Testis (tissue), 2 donors: ENCODE measurements at regions not wholly inside any gene's neighbourhood (a gene's known extent, or its start where the extent isn't known, plus 50 kb on each side); places are given as distances from the start of the nearest gene placed in this dataset.

Source experiments
- DNase-seq: peaks from one replicate; pipeline ENCODE4 v3.0.0-alpha.2; 2019
- H3K27ac ChIP-seq, 2 donors: fragments of 200-600 bp; sonication (generic); one replicate each; pipeline ENCODE4 v1.5.1; 2019
- H3K27me3 ChIP-seq: fragments of 200-600 bp; sonication (generic); one replicate; pipeline ENCODE4 v1.5.1; 2019
- H3K36me3 ChIP-seq: fragments of 200-600 bp; sonication (generic); one replicate; pipeline ENCODE4 v1.5.1; 2017; ENCODE audit warnings: low read depth; ENCODE audit errors: missing control alignments
- H3K4me1 ChIP-seq: fragments of 200-600 bp; sonication (generic); one replicate; pipeline ENCODE4 v1.5.1; 2019
- H3K4me3 ChIP-seq, 2 donors: fragments of 200-600 bp; sonication (generic); one replicate each; pipeline ENCODE4 v1.5.1; 2017 to 2019
- H3K9me3 ChIP-seq: fragments of 200-600 bp; sonication (generic); one replicate; pipeline ENCODE4 v1.5.1; 2017
- CTCF ChIP-seq, 3 experiments: fragments of 450-650 bp in 2 of 3; fragments of 200-600 bp in 1 of 3; sonication (generic) in 1 of 3; IDR thresholded peaks; one replicate each; pipeline ENCODE4 v1.5.1; 2016 to 2019; ENCODE audit warnings: antibody characterized with exemption in 3 of 3, mild to moderate bottlenecking in 2 of 3, moderate library complexity in 1 of 3
- POLR2A ChIP-seq: fragments of 450-650 bp; IDR thresholded peaks from one replicate; pipeline ENCODE4 v1.6.1; 2017; ENCODE audit warnings: antibody characterized with exemption, mild to moderate bottlenecking, moderate library complexity
- WGBS, 2 donors: methylation state at CpG; one replicate each; pipeline ENCODE4 v1.1.5; 2018; 5-methylcytosine and 5-hydroxymethylcytosine counted together
- intact Hi-C: fragments of 100-400 bp; cut with DNase I; formaldehyde crosslinking; loops from one replicate; pipeline ENCODE4 v1.15.1; 2023; ENCODE audit warnings: low total_unique reads

- no peak for TF ChIP-seq POLR2A
- no peak for TF ChIP-seq CTCF (IDR thresholded peaks at IDR 0.05)
- Histone ChIP-seq H3K27ac (no peak overlapping the region), H3K27me3 (no peaks in the 10 kb centered on the region), H3K36me3 (no peaks in the 10 kb centered on the region), H3K9me3 (no peaks in the 10 kb centered on the region), H3K4me1 (no peaks in the 10 kb centered on the region), H3K4me3 (no peak overlapping the region)
- intact Hi-C loops: loop anchor here (10.0 kb wide), 1 partner anchor 100 kb away; no protein-coding TSS in a partner anchor
- no peak for DNase-seq
Measured at GRCh38 chr15:57854531-57854930, 148.0 kb downstream of the POLR2M start.

GRCh38 chr15:57857871-57858270 is 151.4 kb downstream of the POLR2M start:
- no peak for DNase-seq
- no peak overlapping the region for H3K27ac ChIP-seq
- no peaks in the 10 kb centered on the region for H3K4me1 ChIP-seq
- intact Hi-C loops: loop anchor here (10.0 kb wide), 1 partner anchor 103 kb away; no protein-coding TSS in a partner anchor
- no peak overlapping the region for H3K4me3 ChIP-seq
- no peaks in the 10 kb centered on the region for H3K9me3 ChIP-seq
- TF ChIP-seq CTCF (IDR thresholded peaks at IDR 0.05) (no peak), POLR2A (no peak)
- no peaks in the 10 kb centered on the region for H3K27me3 ChIP-seq
- WGBS, 2 donors: 84 to 93% methylated on average over 1 of the region's 1 CpG
- no peaks in the 10 kb centered on the region for H3K36me3 ChIP-seq

GRCh38 chr15:57859130-57859685 is 152.7 kb downstream of the POLR2M start:
- H3K36me3 ChIP-seq: no peaks in the 10 kb centered on the region
- H3K4me1 ChIP-seq: no peaks in the 10 kb centered on the region
- WGBS, 2 donors: 88 to 95% methylated on average over 2 of the region's 2 CpGs
- intact Hi-C loops: loop anchor here (10.0 kb wide), 1 partner anchor 104 kb away; no protein-coding TSS in a partner anchor
- DNase-seq: no peak
- H3K27ac ChIP-seq: no peak overlapping the region
- H3K27me3 ChIP-seq: no peaks in the 10 kb centered on the region
- TF ChIP-seq POLR2A: no peak
- no peaks in the 10 kb centered on the region for H3K9me3 ChIP-seq
- H3K4me3 ChIP-seq: no peak overlapping the region

- H3K27ac ChIP-seq: no peak overlapping the region
- H3K36me3 ChIP-seq: no peaks in the 10 kb centered on the region
- TF ChIP-seq POLR2A: no peak
- peak; percentile 78 to 94 (median 81) for TF ChIP-seq CTCF (IDR thresholded peaks at IDR 0.05)
- no peak overlapping the region for H3K4me3 ChIP-seq
- DNase-seq: peak; percentile 38
- 36 to 37% methylated on average over 6 of the region's 6 CpGs for whole genome bisulfite sequencing, 2 donors
- no peaks in the 10 kb centered on the region for H3K9me3 ChIP-seq
- H3K27me3 ChIP-seq: no peaks in the 10 kb centered on the region
- no peaks in the 10 kb centered on the region for H3K4me1 ChIP-seq
- intact Hi-C loops: loop anchor here (5.0 to 10.0 kb wide), 2 partner anchors 206 to 306 kb away; partner anchors contain the start of gene ALDH1A2
Measured at GRCh38 chr15:57861034-57861638, 154.6 kb downstream of the POLR2M start.

- Histone ChIP-seq H3K27ac (no peak overlapping the region), H3K36me3 (no peaks in the 10 kb centered on the region), H3K4me1 (no peaks in the 10 kb centered on the region), H3K27me3 (no peaks in the 10 kb centered on the region), H3K4me3 (no peak overlapping the region), H3K9me3 (no peaks in the 10 kb centered on the region)
- WGBS, 2 donors: 67 to 73% methylated on average over 6 of the region's 6 CpGs
- intact Hi-C loops: loop anchor here (5.0 to 10.0 kb wide), 2 partner anchors 205 to 307 kb away; partner anchors contain the start of gene ALDH1A2
- no peak for TF ChIP-seq CTCF (IDR thresholded peaks at IDR 0.05)
- TF ChIP-seq POLR2A: no peak
- no peak for DNase-seq
Measured at GRCh38 chr15:57861815-57862586, 155.5 kb downstream of the POLR2M start.
